PC-9 (cell line): ENCODE measurements at regions not wholly inside any gene's neighbourhood (a gene's known extent, or its start where the extent isn't known, plus 50 kb on each side); places are given as distances from the start of the nearest gene placed in this dataset.

Experiments
- BruUV-seq: library from RNA; stranded (reverse); fragments of 400-500 nt; replicated peaks from 2 replicates; lab custom pipeline; 2021; lab: Mats Ljungman, UMichigan
- CTCF ChIA-PET: fragments of 300-600 bp; sonication (Branson Sonifier 250); formaldehyde crosslinking; loops from one replicate; lab custom pipeline; 2022; ENCODE audit warnings: antibody characterized with exemption; lab: Charles Lee
- POLR2A ChIA-PET: fragments of 300-600 bp; sonication (Branson Sonifier 250); formaldehyde crosslinking; loops from one replicate; lab custom pipeline; 2022; ENCODE audit warnings: antibody characterized with exemption; ENCODE audit not compliant: unreplicated experiment; lab: Charles Lee
- DNase-seq, 2 experiments: peaks; one replicate each; pipeline versions ENCODE4 v3.0.0 to v3.0.0-alpha.2; 2015 to 2022; ENCODE audit warnings: mixed read lengths in 1 of 2
- H2AFZ ChIP-seq: fragments of 200-600 bp; sonication (generic); 2 replicates; pipeline ENCODE4 v1.8.1; 2017; ENCODE audit warnings: antibody characterized with exemption
- H3F3A ChIP-seq: fragments of 200-600 bp; sonication (generic); 2 replicates; pipeline ENCODE4 v1.8.1; 2017; ENCODE audit warnings: antibody characterized with exemption, mild to moderate bottlenecking, low read depth; ENCODE audit not compliant: insufficient read depth
- H3K27ac ChIP-seq: fragments of 200-600 bp; sonication (generic); 2 replicates; pipeline ENCODE4 v1.6.1; 2016; ENCODE audit warnings: mixed run types
- H3K27me3 ChIP-seq: fragments of 200-600 bp; sonication (generic); 2 replicates; pipeline ENCODE4 v1.6.1; 2016; ENCODE audit warnings: low read depth, mixed run types; ENCODE audit not compliant: insufficient read depth
- H3K36me3 ChIP-seq: fragments of 200-600 bp; sonication (generic); 2 replicates; pipeline ENCODE4 v1.6.1; 2016; ENCODE audit warnings: low read depth, mixed run types
- H3K4me1 ChIP-seq: fragments of 200-600 bp; sonication (generic); replicated peaks from 2 replicates; pipeline ENCODE4 v1.6.1; 2016; ENCODE audit warnings: mixed run types; ENCODE audit not compliant: insufficient read depth
- H3K4me2 ChIP-seq: fragments of 200-600 bp; sonication (generic); 2 replicates; pipeline ENCODE4 v1.6.1; 2017; ENCODE audit warnings: mixed run types
- H3K4me3 ChIP-seq: fragments of 200-600 bp; sonication (generic); 2 replicates; pipeline ENCODE4 v1.6.1; 2016; ENCODE audit warnings: mixed run types
- H3K79me2 ChIP-seq: fragments of 200-600 bp; sonication (generic); 2 replicates; pipeline ENCODE4 v1.6.1; 2017; ENCODE audit warnings: low read depth, mixed run types
- H3K9me2 ChIP-seq: fragments of 200-600 bp; sonication (generic); 2 replicates; pipeline ENCODE4 v1.8.1; 2017; ENCODE audit warnings: mild to moderate bottlenecking; ENCODE audit not compliant: insufficient read depth
- H3K9me3 ChIP-seq: fragments of 200-600 bp; sonication (generic); 2 replicates; pipeline ENCODE4 v1.8.1; 2016; ENCODE audit warnings: low read depth; ENCODE audit not compliant: insufficient read depth
- H4K20me1 ChIP-seq: fragments of 200-600 bp; sonication (generic); 2 replicates; pipeline ENCODE4 v1.8.1; 2017; ENCODE audit not compliant: insufficient read depth
- EZH2 ChIP-seq: fragments of 200-600 bp; sonication (generic); IDR thresholded peaks from 2 replicates; pipeline ENCODE4 v1.8.0; 2017; ENCODE audit warnings: antibody characterized with exemption, low read depth
- intact Hi-C: fragments of 100-400 bp; cut with micrococcal nuclease; formaldehyde crosslinking; loops from one replicate; pipeline ENCODE4 v1.10.0; 2022; ENCODE audit not compliant: unreplicated experiment
- TF ChIP-seq, protein P1 (sequence below): fragments of 200-600 bp; sonication (generic); conservative IDR thresholded peaks from 2 replicates; pipeline ENCODE4 v1.6.1; 2017; ENCODE audit warnings: mixed run types, antibody characterized with exemption, mild to moderate bottlenecking, moderate library complexity

DNA sequence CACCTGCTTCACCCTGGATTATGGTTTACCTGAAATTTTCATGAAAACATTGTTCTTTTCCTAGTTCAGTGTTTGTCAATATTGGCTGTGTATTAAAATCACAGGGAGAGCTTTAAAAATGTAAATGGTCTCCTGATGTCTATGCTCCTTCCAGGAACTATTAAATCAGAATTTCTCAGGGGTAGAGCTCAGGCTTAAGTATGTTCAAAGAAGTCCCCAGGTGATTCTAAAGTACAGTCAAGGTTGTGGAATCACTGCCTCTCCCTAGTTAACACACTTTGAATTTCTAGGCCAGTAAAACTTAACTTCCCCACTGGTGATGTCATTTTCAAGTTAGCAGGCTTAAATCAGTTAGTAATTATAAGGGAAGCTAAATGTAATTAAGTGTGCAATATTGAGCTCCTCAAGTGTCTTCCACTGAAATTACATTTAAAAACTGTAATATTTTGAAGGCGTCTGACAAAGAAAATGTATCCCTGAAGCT, 150.3 kb upstream of the SLC28A3 start:
- no peaks in the 10 kb centered on the region for H3K9me2 ChIP-seq
- no peak for TF ChIP-seq EZH2
- TF ChIP-seq, protein P1, sequence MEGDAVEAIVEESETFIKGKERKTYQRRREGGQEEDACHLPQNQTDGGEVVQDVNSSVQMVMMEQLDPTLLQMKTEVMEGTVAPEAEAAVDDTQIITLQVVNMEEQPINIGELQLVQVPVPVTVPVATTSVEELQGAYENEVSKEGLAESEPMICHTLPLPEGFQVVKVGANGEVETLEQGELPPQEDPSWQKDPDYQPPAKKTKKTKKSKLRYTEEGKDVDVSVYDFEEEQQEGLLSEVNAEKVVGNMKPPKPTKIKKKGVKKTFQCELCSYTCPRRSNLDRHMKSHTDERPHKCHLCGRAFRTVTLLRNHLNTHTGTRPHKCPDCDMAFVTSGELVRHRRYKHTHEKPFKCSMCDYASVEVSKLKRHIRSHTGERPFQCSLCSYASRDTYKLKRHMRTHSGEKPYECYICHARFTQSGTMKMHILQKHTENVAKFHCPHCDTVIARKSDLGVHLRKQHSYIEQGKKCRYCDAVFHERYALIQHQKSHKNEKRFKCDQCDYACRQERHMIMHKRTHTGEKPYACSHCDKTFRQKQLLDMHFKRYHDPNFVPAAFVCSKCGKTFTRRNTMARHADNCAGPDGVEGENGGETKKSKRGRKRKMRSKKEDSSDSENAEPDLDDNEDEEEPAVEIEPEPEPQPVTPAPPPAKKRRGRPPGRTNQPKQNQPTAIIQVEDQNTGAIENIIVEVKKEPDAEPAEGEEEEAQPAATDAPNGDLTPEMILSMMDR = no peak
- H3F3A ChIP-seq = no peaks in the 10 kb centered on the region
- H2AFZ ChIP-seq = no peak overlapping the region
- no peaks in the 10 kb centered on the region for H3K4me1 ChIP-seq
- H3K9me3 ChIP-seq = no peaks in the 10 kb centered on the region
- H3K79me2 ChIP-seq = no peaks in the 10 kb centered on the region
- H3K4me3 ChIP-seq = no peak overlapping the region
- H3K36me3 ChIP-seq = no peaks in the 10 kb centered on the region
- no TSS peak for BruUV-seq
- no peak overlapping the region for H3K27ac ChIP-seq
- intact Hi-C loops = no loop called here
- POLR2A ChIA-PET = no interaction called here
- peaks cover 7% of the 10 kb centered on the region; the same call in 1 of the 2 replicates for H3K27me3 ChIP-seq
- DNase-seq = no peak
- no peak overlapping the region for H3K4me2 ChIP-seq
- CTCF ChIA-PET = no interaction called here
- H4K20me1 ChIP-seq = no peaks in the 10 kb centered on the region

DNA sequence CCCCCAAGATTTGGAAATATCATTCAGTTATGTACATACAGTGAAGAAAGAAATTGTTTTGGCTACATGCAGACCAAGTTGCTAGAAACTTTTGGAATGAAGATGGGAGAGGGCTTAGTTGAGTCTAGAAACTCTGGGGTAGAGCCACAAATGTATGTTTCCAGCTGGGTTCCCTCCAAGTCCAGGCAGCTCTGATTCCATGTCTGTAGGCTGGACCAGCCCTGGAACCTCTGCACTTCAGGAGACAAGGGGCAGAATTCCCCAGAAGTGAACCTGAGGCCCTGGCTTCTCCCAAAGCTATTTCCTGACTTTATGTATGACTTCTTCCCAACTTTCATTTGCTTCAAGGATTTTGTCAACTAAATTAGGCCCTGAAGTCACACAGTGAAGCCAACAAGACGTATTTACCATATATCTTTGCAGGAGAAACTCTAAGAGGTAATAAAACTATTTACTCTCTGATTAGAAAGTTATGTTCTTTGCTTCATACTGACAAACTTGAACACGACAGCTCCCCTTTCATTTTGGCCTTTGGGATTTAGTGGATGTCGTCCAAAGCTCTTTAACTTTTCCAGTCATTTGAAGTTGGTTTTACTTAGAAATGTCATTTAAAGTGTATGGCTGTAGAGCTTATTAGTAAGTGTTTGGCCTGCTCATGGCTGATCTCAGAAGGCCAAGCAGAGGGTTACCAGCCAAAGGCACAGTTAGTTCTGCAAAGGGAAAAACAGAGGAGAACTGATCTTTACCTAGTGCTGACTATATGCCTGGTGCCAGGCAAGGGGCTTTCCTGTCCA, 152.0 kb upstream of the SLC28A3 start:
- no peak for DNase-seq
- BruUV-seq = no TSS peak
- intact Hi-C loops = no loop called here
- POLR2A ChIA-PET = no interaction called here
- peaks cover 19% of the 10 kb centered on the region for H3K27me3 ChIP-seq
- no peak overlapping the region for H3K27ac ChIP-seq
- H3K9me3 ChIP-seq = no peaks in the 10 kb centered on the region
- no peak overlapping the region for H3K4me3 ChIP-seq
- CTCF ChIA-PET = no interaction called here
- no peaks in the 10 kb centered on the region for H3K79me2 ChIP-seq
- H4K20me1 ChIP-seq = no peaks in the 10 kb centered on the region
- TF ChIP-seq, protein P1 = no peak
- TF ChIP-seq EZH2 = no peak
- no peak overlapping the region for H2AFZ ChIP-seq
- H3K4me2 ChIP-seq = no peak overlapping the region
- no peaks in the 10 kb centered on the region for H3F3A ChIP-seq
- H3K4me1 ChIP-seq = no peaks in the 10 kb centered on the region
- H3K9me2 ChIP-seq = no peaks in the 10 kb centered on the region
- no peaks in the 10 kb centered on the region for H3K36me3 ChIP-seq

DNA sequence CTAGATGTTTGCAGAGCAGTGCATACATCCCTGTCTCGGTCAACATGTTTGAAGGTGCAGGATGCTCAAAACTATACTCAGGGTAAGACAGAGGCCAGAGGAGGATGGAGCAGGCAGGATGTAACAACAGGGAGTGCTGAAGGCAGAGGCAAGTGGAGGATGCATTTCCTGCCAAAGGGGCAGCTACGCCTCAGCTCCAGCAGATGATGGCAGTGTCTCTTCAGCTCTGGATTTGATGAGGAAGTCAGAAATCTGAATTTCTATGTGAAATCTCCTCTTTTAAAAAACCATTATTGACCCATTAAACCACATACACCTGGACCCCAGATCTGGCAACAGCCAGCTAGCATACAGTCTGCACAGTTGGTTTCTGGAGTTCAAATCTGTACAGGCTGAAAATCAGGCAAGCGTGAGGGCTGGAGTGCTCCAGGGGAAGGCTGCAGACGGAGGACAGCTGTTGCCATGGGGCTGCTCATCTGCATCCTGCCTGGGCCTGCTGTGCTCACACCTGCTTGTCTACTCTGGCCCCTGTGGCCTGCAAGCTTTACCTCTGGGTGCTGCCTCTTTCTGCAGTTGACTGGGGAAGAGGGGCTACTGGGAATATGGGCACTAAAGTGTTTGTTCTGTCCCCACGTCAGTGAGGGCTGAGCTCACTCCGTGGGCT, 152.9 kb upstream of the SLC28A3 start:
- no peak for TF ChIP-seq EZH2
- TF ChIP-seq, protein P1 = no peak
- no peaks in the 10 kb centered on the region for H3K79me2 ChIP-seq
- no peak overlapping the region for H2AFZ ChIP-seq
- ChIA-PET CTCF (no interaction called here), POLR2A (no interaction called here)
- H3K27ac ChIP-seq = no peak overlapping the region
- H4K20me1 ChIP-seq = no peaks in the 10 kb centered on the region
- H3K4me1 ChIP-seq = no peaks in the 10 kb centered on the region
- no peaks in the 10 kb centered on the region for H3K9me3 ChIP-seq
- no peaks in the 10 kb centered on the region for H3F3A ChIP-seq
- H3K36me3 ChIP-seq = no peaks in the 10 kb centered on the region
- DNase-seq = no peak
- no peak overlapping the region for H3K4me2 ChIP-seq
- no TSS peak for BruUV-seq
- intact Hi-C loops = no loop called here
- H3K4me3 ChIP-seq = no peak overlapping the region
- peaks cover 28% of the 10 kb centered on the region for H3K27me3 ChIP-seq
- no peaks in the 10 kb centered on the region for H3K9me2 ChIP-seq
